Liver (tissue), 8 donors: ENCODE measurements at regions not wholly inside any gene's neighbourhood (a gene's known extent, or its start where the extent isn't known, plus 50 kb on each side); places are given as distances from the start of the nearest gene placed in this dataset.

Source experiments
- DNase-seq: peaks from one replicate; pipeline ENCODE4 v3.0.0-alpha.2; 2017; ENCODE audit warnings: low spot score
- H3K27ac ChIP-seq, 2 donors: one replicate each; pipeline ENCODE4 v1.7.0; 2013; ENCODE audit warnings: inconsistent platforms in 2 of 2, low read length in 2 of 2, control low read depth in 1 of 2, low read depth in 1 of 2, mild to moderate bottlenecking in 1 of 2
- H3K27me3 ChIP-seq, 4 donors: one replicate each; pipeline versions ENCODE4 v1.6.1 to v1.7.0; 2013; ENCODE audit warnings: low read length in 3 of 4, inconsistent platforms in 1 of 4, mild to moderate bottlenecking in 1 of 4, moderate library complexity in 1 of 4; ENCODE audit not compliant: control insufficient read depth in 4 of 4, insufficient read depth in 4 of 4
- H3K36me3 ChIP-seq, 4 donors: one replicate each; pipeline versions ENCODE4 v1.6.1 to v1.7.0; 2013; ENCODE audit warnings: low read length in 3 of 4, mild to moderate bottlenecking in 3 of 4, low read depth in 1 of 4, moderate library complexity in 1 of 4; ENCODE audit not compliant: control insufficient read depth in 4 of 4, insufficient read depth in 3 of 4
- H3K4me1 ChIP-seq, 4 donors: one replicate each; pipeline versions ENCODE4 v1.6.1 to v1.7.0; 2013; ENCODE audit warnings: low read length in 3 of 4, mild to moderate bottlenecking in 3 of 4, moderate library complexity in 1 of 4; ENCODE audit not compliant: control insufficient read depth in 4 of 4, insufficient read depth in 4 of 4
- H3K4me3 ChIP-seq, 3 donors: one replicate each; pipeline versions ENCODE4 v1.6.1 to v1.7.0; 2013; ENCODE audit warnings: low read length in 3 of 3, control low read depth in 1 of 3, low read depth in 1 of 3, mild to moderate bottlenecking in 1 of 3
- H3K9ac ChIP-seq, 2 donors: one replicate each; pipeline ENCODE4 v1.7.0; 2013; ENCODE audit warnings: low read length in 2 of 2, mild to moderate bottlenecking in 2 of 2, moderate library complexity in 2 of 2, control low read depth in 1 of 2, low read depth in 1 of 2
- H3K9me3 ChIP-seq, 4 donors: one replicate each; pipeline versions ENCODE4 v1.6.1 to v1.7.0; 2013; ENCODE audit warnings: low read length in 3 of 4; ENCODE audit not compliant: control insufficient read depth in 4 of 4
- EGR1 ChIP-seq, 2 donors: IDR thresholded peaks; 2 replicates each; pipeline ENCODE4 v1.6.1; 2016 to 2018; ENCODE audit warnings: antibody characterized with exemption in 2 of 2, low read depth in 2 of 2
- FOXA1 ChIP-seq: IDR thresholded peaks from 2 replicates; pipeline ENCODE4 v1.6.1; 2016; ENCODE audit warnings: antibody characterized with exemption
- FOXA2 ChIP-seq: IDR thresholded peaks from 2 replicates; pipeline ENCODE4 v1.6.1; 2016; ENCODE audit warnings: antibody characterized with exemption
- GABPA ChIP-seq, 2 donors: IDR thresholded peaks in 1 of 2; conservative IDR thresholded peaks in 1 of 2; 2 replicates each; pipeline ENCODE4 v1.6.1; 2016; ENCODE audit warnings: antibody characterized with exemption in 2 of 2, mild to moderate bottlenecking in 1 of 2, moderate library complexity in 1 of 2
- HNF4A ChIP-seq, 2 donors: conservative IDR thresholded peaks; 2 replicates each; pipeline ENCODE4 v1.6.1; 2016; ENCODE audit warnings: antibody characterized with exemption in 2 of 2, mild to moderate bottlenecking in 2 of 2
- HNF4G ChIP-seq: IDR thresholded peaks from 2 replicates; pipeline ENCODE4 v1.6.1; 2016; ENCODE audit warnings: antibody characterized with exemption
- JUND ChIP-seq, 2 donors: IDR thresholded peaks; 2 replicates each; pipeline ENCODE4 v1.6.1; 2016; ENCODE audit warnings: antibody characterized with exemption in 2 of 2
- NR2F2 ChIP-seq: IDR thresholded peaks from 2 replicates; pipeline ENCODE4 v1.6.1; 2016; ENCODE audit warnings: antibody characterized with exemption
- RAD21 ChIP-seq, 2 donors: IDR thresholded peaks; 2 replicates each; pipeline ENCODE4 v1.6.1; 2016; ENCODE audit warnings: antibody characterized with exemption in 2 of 2, mild to moderate bottlenecking in 2 of 2
- RXRA ChIP-seq, 2 donors: IDR thresholded peaks; 2 replicates each; pipeline ENCODE4 v1.6.1; 2017 to 2018; ENCODE audit warnings: antibody characterized with exemption in 2 of 2, mild to moderate bottlenecking in 1 of 2
- SP1 ChIP-seq: IDR thresholded peaks from 2 replicates; pipeline ENCODE4 v1.6.1; 2018; ENCODE audit warnings: antibody characterized with exemption, mild to moderate bottlenecking
- TAF1 ChIP-seq: conservative IDR thresholded peaks from 2 replicates; pipeline ENCODE4 v1.6.1; 2016; ENCODE audit warnings: antibody characterized with exemption, mild to moderate bottlenecking
- YY1 ChIP-seq: IDR thresholded peaks from 2 replicates; pipeline ENCODE4 v1.6.1; 2016; ENCODE audit warnings: antibody characterized with exemption, mild to moderate bottlenecking
- WGBS: extraction: QIAGEN DNeasy Blood & Tissue Kit; methylation state at CpG from one replicate; pipeline ENCODE4 v1.1.7; 2013; 5-methylcytosine and 5-hydroxymethylcytosine counted together
- TF ChIP-seq, protein P1 (sequence below): fragments of 150-350 bp; IDR thresholded peaks from 2 replicates; pipeline ENCODE4 v1.5.1; 2017; ENCODE audit warnings: improper control_type of control experiment, low read depth, low read length; ENCODE audit not compliant: missing input control
- TF ChIP-seq, protein P2 (sequence below): IDR thresholded peaks from 2 replicates; pipeline ENCODE4 v1.6.1; 2016; ENCODE audit warnings: antibody characterized with exemption
- TF ChIP-seq, protein P3 (sequence below): IDR thresholded peaks from 2 replicates; pipeline ENCODE4 v1.6.1; 2016; ENCODE audit warnings: antibody characterized with exemption, mild to moderate bottlenecking
- TF ChIP-seq, protein P4 (sequence below): IDR thresholded peaks from 2 replicates; pipeline ENCODE4 v1.6.1; 2016; ENCODE audit warnings: antibody characterized with exemption
- TF ChIP-seq, protein P5 (sequence below): IDR thresholded peaks from 2 replicates; pipeline ENCODE4 v1.6.1; 2016; ENCODE audit warnings: antibody characterized with exemption
- donor health status: healthy.
- donor health status: healthy.
- donor health status: healthy.
- donor health status: healthy.
- donor health status: healthy.

DNA sequence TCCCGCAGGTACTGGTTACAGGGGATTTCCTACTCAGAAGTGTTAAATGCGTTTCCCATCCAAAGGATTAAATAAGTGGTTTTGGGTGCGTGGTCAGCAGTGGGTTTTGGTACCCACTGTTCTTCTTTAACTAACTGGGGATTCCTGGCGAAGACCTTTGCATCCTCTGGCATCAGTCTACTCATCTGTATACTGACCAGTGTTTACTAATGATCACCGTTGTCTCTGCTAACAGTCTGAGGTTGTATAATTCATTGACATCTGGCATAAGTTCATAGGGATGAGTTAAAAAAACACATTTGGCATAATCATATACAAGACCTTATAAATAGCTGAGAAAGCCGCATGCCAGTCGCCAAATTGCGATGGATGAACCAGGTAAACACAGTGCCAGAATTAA, 339.1 kb downstream of the PMP22 start:
- no peak for TF ChIP-seq TAF1
- no peak for TF ChIP-seq GABPA (IDR thresholded peaks at IDR 0.05 in 1 of 2, conservative IDR thresholded peaks at IDR 0.05 in 1 of 2)
- TF ChIP-seq EGR1 (IDR thresholded peaks at IDR 0.05; ENCODE audit: low read depth in 2 of 2), result no peak
- TF ChIP-seq, protein P1, sequence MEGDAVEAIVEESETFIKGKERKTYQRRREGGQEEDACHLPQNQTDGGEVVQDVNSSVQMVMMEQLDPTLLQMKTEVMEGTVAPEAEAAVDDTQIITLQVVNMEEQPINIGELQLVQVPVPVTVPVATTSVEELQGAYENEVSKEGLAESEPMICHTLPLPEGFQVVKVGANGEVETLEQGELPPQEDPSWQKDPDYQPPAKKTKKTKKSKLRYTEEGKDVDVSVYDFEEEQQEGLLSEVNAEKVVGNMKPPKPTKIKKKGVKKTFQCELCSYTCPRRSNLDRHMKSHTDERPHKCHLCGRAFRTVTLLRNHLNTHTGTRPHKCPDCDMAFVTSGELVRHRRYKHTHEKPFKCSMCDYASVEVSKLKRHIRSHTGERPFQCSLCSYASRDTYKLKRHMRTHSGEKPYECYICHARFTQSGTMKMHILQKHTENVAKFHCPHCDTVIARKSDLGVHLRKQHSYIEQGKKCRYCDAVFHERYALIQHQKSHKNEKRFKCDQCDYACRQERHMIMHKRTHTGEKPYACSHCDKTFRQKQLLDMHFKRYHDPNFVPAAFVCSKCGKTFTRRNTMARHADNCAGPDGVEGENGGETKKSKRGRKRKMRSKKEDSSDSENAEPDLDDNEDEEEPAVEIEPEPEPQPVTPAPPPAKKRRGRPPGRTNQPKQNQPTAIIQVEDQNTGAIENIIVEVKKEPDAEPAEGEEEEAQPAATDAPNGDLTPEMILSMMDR, result no peak
- TF ChIP-seq RXRA (IDR thresholded peaks at IDR 0.05), result no peak
- TF ChIP-seq FOXA2, result peak; percentile 10
- no peak for TF ChIP-seq FOXA1
- peaks cover 3 to 16% (median 14%) of the 10 kb centered on the region in 4 donors for H3K4me1 ChIP-seq
- H3K9me3 ChIP-seq, result peaks cover 0 to 3% (median 0%) of the 10 kb centered on the region in 4 donors
- H3K9ac ChIP-seq, result no peak overlapping the region
- H3K4me3 ChIP-seq, result no peak overlapping the region
- H3K27ac ChIP-seq, result no peak overlapping the region
- no peak for DNase-seq
- no peaks in the 10 kb centered on the region for H3K27me3 ChIP-seq
- no peaks in the 10 kb centered on the region for H3K36me3 ChIP-seq
- WGBS, result 30% methylated on average over 8 of the region's 8 CpGs

DNA sequence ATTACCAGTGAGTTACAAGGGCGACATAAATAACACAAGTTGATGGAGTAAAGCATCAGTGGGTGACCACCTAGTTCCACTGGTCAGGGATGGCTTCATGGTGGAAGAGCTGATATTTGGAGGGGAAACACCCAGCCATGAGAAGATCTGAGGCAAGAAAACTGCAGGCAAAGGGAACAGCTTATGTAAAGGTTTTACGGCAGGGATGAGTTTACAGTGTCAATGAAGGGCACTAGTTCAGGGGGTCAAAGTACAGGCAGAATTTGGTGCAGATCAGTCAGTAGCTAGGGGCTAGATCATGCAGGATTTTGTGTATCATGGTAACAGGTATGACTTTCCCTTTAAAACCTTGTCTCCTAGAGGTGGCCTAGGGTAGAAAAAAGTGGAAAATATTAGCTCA, 339.6 kb downstream of the PMP22 start:
- WGBS, result 63% methylated on average over 2 of the region's 2 CpGs
- Histone ChIP-seq H3K27me3 (no peaks in the 10 kb centered on the region), H3K4me3 (no peak overlapping the region), H3K27ac (no peak overlapping the region), H3K36me3 (no peaks in the 10 kb centered on the region), H3K9ac (no peak overlapping the region), H3K9me3 (peaks cover 0 to 3% (median 0%) of the 10 kb centered on the region in 4 donors), H3K4me1 (peaks cover 3 to 16% (median 14%) of the 10 kb centered on the region in 4 donors)
- no peak for TF ChIP-seq TAF1
- TF ChIP-seq, protein P2, sequence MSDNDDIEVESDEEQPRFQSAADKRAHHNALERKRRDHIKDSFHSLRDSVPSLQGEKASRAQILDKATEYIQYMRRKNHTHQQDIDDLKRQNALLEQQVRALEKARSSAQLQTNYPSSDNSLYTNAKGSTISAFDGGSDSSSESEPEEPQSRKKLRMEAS, result no peak
- TF ChIP-seq, protein P3, sequence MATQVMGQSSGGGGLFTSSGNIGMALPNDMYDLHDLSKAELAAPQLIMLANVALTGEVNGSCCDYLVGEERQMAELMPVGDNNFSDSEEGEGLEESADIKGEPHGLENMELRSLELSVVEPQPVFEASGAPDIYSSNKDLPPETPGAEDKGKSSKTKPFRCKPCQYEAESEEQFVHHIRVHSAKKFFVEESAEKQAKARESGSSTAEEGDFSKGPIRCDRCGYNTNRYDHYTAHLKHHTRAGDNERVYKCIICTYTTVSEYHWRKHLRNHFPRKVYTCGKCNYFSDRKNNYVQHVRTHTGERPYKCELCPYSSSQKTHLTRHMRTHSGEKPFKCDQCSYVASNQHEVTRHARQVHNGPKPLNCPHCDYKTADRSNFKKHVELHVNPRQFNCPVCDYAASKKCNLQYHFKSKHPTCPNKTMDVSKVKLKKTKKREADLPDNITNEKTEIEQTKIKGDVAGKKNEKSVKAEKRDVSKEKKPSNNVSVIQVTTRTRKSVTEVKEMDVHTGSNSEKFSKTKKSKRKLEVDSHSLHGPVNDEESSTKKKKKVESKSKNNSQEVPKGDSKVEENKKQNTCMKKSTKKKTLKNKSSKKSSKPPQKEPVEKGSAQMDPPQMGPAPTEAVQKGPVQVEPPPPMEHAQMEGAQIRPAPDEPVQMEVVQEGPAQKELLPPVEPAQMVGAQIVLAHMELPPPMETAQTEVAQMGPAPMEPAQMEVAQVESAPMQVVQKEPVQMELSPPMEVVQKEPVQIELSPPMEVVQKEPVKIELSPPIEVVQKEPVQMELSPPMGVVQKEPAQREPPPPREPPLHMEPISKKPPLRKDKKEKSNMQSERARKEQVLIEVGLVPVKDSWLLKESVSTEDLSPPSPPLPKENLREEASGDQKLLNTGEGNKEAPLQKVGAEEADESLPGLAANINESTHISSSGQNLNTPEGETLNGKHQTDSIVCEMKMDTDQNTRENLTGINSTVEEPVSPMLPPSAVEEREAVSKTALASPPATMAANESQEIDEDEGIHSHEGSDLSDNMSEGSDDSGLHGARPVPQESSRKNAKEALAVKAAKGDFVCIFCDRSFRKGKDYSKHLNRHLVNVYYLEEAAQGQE, result no peak
- TF ChIP-seq, protein P4, sequence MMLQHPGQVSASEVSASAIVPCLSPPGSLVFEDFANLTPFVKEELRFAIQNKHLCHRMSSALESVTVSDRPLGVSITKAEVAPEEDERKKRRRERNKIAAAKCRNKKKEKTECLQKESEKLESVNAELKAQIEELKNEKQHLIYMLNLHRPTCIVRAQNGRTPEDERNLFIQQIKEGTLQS, result no peak
- no peak for TF ChIP-seq HNF4G
- peak; percentile 15 for TF ChIP-seq YY1
- peak; percentile 20 for TF ChIP-seq FOXA1
- peak; percentile 81 for TF ChIP-seq HNF4A (conservative IDR thresholded peaks at IDR 0.05)
- TF ChIP-seq FOXA2, result peak; percentile 38
- TF ChIP-seq EGR1 (IDR thresholded peaks at IDR 0.05; ENCODE audit: low read depth in 2 of 2), result no peak
- TF ChIP-seq, protein P5, sequence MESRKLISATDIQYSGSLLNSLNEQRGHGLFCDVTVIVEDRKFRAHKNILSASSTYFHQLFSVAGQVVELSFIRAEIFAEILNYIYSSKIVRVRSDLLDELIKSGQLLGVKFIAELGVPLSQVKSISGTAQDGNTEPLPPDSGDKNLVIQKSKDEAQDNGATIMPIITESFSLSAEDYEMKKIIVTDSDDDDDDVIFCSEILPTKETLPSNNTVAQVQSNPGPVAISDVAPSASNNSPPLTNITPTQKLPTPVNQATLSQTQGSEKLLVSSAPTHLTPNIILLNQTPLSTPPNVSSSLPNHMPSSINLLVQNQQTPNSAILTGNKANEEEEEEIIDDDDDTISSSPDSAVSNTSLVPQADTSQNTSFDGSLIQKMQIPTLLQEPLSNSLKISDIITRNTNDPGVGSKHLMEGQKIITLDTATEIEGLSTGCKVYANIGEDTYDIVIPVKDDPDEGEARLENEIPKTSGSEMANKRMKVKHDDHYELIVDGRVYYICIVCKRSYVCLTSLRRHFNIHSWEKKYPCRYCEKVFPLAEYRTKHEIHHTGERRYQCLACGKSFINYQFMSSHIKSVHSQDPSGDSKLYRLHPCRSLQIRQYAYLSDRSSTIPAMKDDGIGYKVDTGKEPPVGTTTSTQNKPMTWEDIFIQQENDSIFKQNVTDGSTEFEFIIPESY, result no peak
- no peak for TF ChIP-seq JUND (IDR thresholded peaks at IDR 0.05)
- TF ChIP-seq NR2F2, result no peak
- TF ChIP-seq GABPA (IDR thresholded peaks at IDR 0.05 in 1 of 2, conservative IDR thresholded peaks at IDR 0.05 in 1 of 2), result no peak
- TF ChIP-seq, protein P1, result no peak
- no peak for TF ChIP-seq RAD21 (IDR thresholded peaks at IDR 0.05)
- peak; percentile 54 to 65 for TF ChIP-seq RXRA (IDR thresholded peaks at IDR 0.05)
- TF ChIP-seq SP1, result peak; percentile 40
- no peak for DNase-seq
